ENCODE measurements at regions not wholly inside any gene's neighbourhood (a gene's known extent, or its start where the extent isn't known, plus 50 kb on each side); places are given as distances from the start of the nearest gene placed in this dataset.

DNA sequence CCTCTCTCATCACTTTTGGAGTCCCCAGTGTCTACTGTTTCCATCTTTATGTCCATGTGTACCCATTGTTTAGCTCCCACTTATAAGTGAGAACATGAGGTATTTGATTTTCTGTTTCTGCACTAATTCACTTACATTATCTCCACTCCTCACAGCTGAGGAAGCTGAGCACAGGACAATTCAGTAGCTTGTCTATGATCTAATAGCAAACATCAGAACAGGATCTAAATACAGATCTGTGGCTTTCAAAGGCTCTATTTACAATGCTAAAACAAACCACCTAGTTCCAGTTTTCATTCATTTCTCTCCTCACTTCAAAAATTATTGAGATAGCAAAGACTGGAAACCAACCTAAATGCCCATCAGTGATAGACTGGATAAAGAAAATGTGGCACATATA lies 52.0 kb upstream of the DDX18 start:
- TF ChIP-seq, protein P1, sequence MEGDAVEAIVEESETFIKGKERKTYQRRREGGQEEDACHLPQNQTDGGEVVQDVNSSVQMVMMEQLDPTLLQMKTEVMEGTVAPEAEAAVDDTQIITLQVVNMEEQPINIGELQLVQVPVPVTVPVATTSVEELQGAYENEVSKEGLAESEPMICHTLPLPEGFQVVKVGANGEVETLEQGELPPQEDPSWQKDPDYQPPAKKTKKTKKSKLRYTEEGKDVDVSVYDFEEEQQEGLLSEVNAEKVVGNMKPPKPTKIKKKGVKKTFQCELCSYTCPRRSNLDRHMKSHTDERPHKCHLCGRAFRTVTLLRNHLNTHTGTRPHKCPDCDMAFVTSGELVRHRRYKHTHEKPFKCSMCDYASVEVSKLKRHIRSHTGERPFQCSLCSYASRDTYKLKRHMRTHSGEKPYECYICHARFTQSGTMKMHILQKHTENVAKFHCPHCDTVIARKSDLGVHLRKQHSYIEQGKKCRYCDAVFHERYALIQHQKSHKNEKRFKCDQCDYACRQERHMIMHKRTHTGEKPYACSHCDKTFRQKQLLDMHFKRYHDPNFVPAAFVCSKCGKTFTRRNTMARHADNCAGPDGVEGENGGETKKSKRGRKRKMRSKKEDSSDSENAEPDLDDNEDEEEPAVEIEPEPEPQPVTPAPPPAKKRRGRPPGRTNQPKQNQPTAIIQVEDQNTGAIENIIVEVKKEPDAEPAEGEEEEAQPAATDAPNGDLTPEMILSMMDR (conservative IDR thresholded peaks at IDR 0.05; ENCODE audit: low read depth, low read length) = no peak
- TF ChIP-seq MXI1 (IDR thresholded peaks at IDR 0.05; ENCODE audit: borderline replicate concordance, low read depth, low read length) = no peak
